ENCODE measurements at regions not wholly inside any gene's neighbourhood (a gene's known extent, or its start where the extent isn't known, plus 50 kb on each side); places are given as distances from the start of the nearest gene placed in this dataset.

GRCh38 chr2:216932863-216933548 is 73.1 kb upstream of the TNP1 start:
- no peak for TF ChIP-seq CTCF (optimal IDR thresholded peaks at IDR 0.05 in 1 of 3, IDR thresholded peaks at IDR 0.05 in 1 of 3, conservative IDR thresholded peaks at IDR 0.05 in 1 of 3; ENCODE audit: extremely low read depth in 1 of 3, insufficient read depth in 2 of 3, low read length in 3 of 3)
- TF ChIP-seq EZH2 (IDR thresholded peaks at IDR 0.05; ENCODE audit: low read length), result no peak

All from keratinocyte (primary cell).